PC-9 (cell line): ENCODE measurements at regions not wholly inside any gene's neighbourhood (a gene's known extent, or its start where the extent isn't known, plus 50 kb on each side); places are given as distances from the start of the nearest gene placed in this dataset.

Experiments used
- BruUV-seq: library from RNA; stranded (reverse); fragments of 400-500 nt; replicated peaks from 2 replicates; lab custom pipeline; 2021; lab: Mats Ljungman, UMichigan
- CTCF ChIA-PET: fragments of 300-600 bp; sonication (Branson Sonifier 250); formaldehyde crosslinking; loops from one replicate; lab custom pipeline; 2022; ENCODE audit warnings: antibody characterized with exemption; lab: Charles Lee
- POLR2A ChIA-PET: fragments of 300-600 bp; sonication (Branson Sonifier 250); formaldehyde crosslinking; loops from one replicate; lab custom pipeline; 2022; ENCODE audit warnings: antibody characterized with exemption; ENCODE audit not compliant: unreplicated experiment; lab: Charles Lee
- DNase-seq, 2 experiments: peaks; one replicate each; pipeline versions ENCODE4 v3.0.0 to v3.0.0-alpha.2; 2015 to 2022; ENCODE audit warnings: mixed read lengths in 1 of 2
- H2AFZ ChIP-seq: fragments of 200-600 bp; sonication (generic); 2 replicates; pipeline ENCODE4 v1.8.1; 2017; ENCODE audit warnings: antibody characterized with exemption
- H3F3A ChIP-seq: fragments of 200-600 bp; sonication (generic); 2 replicates; pipeline ENCODE4 v1.8.1; 2017; ENCODE audit warnings: antibody characterized with exemption, mild to moderate bottlenecking, low read depth; ENCODE audit not compliant: insufficient read depth
- H3K27ac ChIP-seq: fragments of 200-600 bp; sonication (generic); 2 replicates; pipeline ENCODE4 v1.6.1; 2016; ENCODE audit warnings: mixed run types
- H3K27me3 ChIP-seq: fragments of 200-600 bp; sonication (generic); 2 replicates; pipeline ENCODE4 v1.6.1; 2016; ENCODE audit warnings: low read depth, mixed run types; ENCODE audit not compliant: insufficient read depth
- H3K36me3 ChIP-seq: fragments of 200-600 bp; sonication (generic); 2 replicates; pipeline ENCODE4 v1.6.1; 2016; ENCODE audit warnings: low read depth, mixed run types
- H3K4me1 ChIP-seq: fragments of 200-600 bp; sonication (generic); replicated peaks from 2 replicates; pipeline ENCODE4 v1.6.1; 2016; ENCODE audit warnings: mixed run types; ENCODE audit not compliant: insufficient read depth
- H3K4me2 ChIP-seq: fragments of 200-600 bp; sonication (generic); 2 replicates; pipeline ENCODE4 v1.6.1; 2017; ENCODE audit warnings: mixed run types
- H3K4me3 ChIP-seq: fragments of 200-600 bp; sonication (generic); 2 replicates; pipeline ENCODE4 v1.6.1; 2016; ENCODE audit warnings: mixed run types
- H3K79me2 ChIP-seq: fragments of 200-600 bp; sonication (generic); 2 replicates; pipeline ENCODE4 v1.6.1; 2017; ENCODE audit warnings: low read depth, mixed run types
- H3K9me2 ChIP-seq: fragments of 200-600 bp; sonication (generic); 2 replicates; pipeline ENCODE4 v1.8.1; 2017; ENCODE audit warnings: mild to moderate bottlenecking; ENCODE audit not compliant: insufficient read depth
- H3K9me3 ChIP-seq: fragments of 200-600 bp; sonication (generic); 2 replicates; pipeline ENCODE4 v1.8.1; 2016; ENCODE audit warnings: low read depth; ENCODE audit not compliant: insufficient read depth
- H4K20me1 ChIP-seq: fragments of 200-600 bp; sonication (generic); 2 replicates; pipeline ENCODE4 v1.8.1; 2017; ENCODE audit not compliant: insufficient read depth
- EZH2 ChIP-seq: fragments of 200-600 bp; sonication (generic); IDR thresholded peaks from 2 replicates; pipeline ENCODE4 v1.8.0; 2017; ENCODE audit warnings: antibody characterized with exemption, low read depth
- intact Hi-C: fragments of 100-400 bp; cut with micrococcal nuclease; formaldehyde crosslinking; loops from one replicate; pipeline ENCODE4 v1.10.0; 2022; ENCODE audit not compliant: unreplicated experiment
- TF ChIP-seq, protein P1 (sequence below): fragments of 200-600 bp; sonication (generic); conservative IDR thresholded peaks from 2 replicates; pipeline ENCODE4 v1.6.1; 2017; ENCODE audit warnings: mixed run types, antibody characterized with exemption, mild to moderate bottlenecking, moderate library complexity

DNA sequence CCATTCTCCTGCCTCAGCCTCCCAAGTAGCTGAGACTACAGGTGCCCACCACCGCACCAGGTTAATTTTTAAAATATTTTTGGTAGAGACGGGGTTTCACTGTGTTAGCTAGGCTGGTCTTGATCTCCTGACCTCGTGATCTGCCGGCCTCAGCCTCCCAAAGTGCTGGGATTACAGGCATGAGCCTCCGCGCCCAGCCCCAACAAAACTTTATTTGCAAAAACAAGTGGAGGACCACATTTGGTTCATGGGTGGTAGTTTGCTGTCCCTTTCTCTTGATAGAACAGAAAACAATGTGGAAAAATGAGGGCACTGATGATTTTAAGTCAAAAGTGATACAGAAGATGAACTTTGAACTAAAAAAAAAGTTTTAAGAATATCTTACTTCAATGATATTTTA is 121.8 kb upstream of the SERPIND1 start:
- Histone ChIP-seq H3K27me3 (no peaks in the 10 kb centered on the region), H3K36me3 (no peaks in the 10 kb centered on the region), H3F3A (no peaks in the 10 kb centered on the region), H3K9me2 (no peaks in the 10 kb centered on the region), H4K20me1 (no peaks in the 10 kb centered on the region), H3K4me1 (no peaks in the 10 kb centered on the region), H3K4me3 (no peak overlapping the region), H2AFZ (no peak overlapping the region), H3K27ac (no peak overlapping the region), H3K79me2 (no peaks in the 10 kb centered on the region), H3K4me2 (no peak overlapping the region), H3K9me3 (no peaks in the 10 kb centered on the region)
- CTCF ChIA-PET, result no interaction called here
- DNase-seq, result no peak
- TF ChIP-seq EZH2, result no peak
- TF ChIP-seq, protein P1, sequence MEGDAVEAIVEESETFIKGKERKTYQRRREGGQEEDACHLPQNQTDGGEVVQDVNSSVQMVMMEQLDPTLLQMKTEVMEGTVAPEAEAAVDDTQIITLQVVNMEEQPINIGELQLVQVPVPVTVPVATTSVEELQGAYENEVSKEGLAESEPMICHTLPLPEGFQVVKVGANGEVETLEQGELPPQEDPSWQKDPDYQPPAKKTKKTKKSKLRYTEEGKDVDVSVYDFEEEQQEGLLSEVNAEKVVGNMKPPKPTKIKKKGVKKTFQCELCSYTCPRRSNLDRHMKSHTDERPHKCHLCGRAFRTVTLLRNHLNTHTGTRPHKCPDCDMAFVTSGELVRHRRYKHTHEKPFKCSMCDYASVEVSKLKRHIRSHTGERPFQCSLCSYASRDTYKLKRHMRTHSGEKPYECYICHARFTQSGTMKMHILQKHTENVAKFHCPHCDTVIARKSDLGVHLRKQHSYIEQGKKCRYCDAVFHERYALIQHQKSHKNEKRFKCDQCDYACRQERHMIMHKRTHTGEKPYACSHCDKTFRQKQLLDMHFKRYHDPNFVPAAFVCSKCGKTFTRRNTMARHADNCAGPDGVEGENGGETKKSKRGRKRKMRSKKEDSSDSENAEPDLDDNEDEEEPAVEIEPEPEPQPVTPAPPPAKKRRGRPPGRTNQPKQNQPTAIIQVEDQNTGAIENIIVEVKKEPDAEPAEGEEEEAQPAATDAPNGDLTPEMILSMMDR, result no peak
- intact Hi-C loops, result no loop called here
- POLR2A ChIA-PET, result no interaction called here
- BruUV-seq, result no TSS peak

DNA sequence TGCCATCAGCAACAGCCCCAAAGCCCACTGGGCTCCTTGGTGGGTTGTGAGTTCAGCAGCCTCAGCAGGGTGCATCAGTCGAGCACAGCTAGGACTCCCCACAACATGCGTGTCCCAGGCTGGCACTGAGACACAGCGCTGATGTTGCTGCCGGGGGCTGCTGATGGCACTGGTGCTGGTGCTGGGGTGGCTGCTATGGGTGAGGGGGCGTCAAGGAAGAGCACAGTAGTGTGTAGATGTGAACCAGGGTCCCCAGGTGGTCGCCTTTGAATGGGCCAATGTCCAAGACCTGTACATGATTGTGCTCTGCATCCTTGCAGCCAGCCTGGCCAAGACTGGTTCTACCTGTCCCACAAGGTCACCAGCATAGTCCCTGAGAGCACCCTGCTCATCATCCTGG is 121.3 kb upstream of the SERPIND1 start:
- no peaks in the 10 kb centered on the region for H3K27me3 ChIP-seq
- no peaks in the 10 kb centered on the region for H3K4me1 ChIP-seq
- H3F3A ChIP-seq, result no peaks in the 10 kb centered on the region
- CTCF ChIA-PET, result no interaction called here
- no peaks in the 10 kb centered on the region for H3K36me3 ChIP-seq
- no peaks in the 10 kb centered on the region for H3K79me2 ChIP-seq
- no peak for DNase-seq
- H4K20me1 ChIP-seq, result no peaks in the 10 kb centered on the region
- no peak overlapping the region for H3K27ac ChIP-seq
- BruUV-seq, result no TSS peak
- H3K4me2 ChIP-seq, result no peak overlapping the region
- no peak overlapping the region for H2AFZ ChIP-seq
- intact Hi-C loops, result no loop called here
- no peak overlapping the region for H3K4me3 ChIP-seq
- POLR2A ChIA-PET, result no interaction called here
- no peaks in the 10 kb centered on the region for H3K9me3 ChIP-seq
- no peak for TF ChIP-seq EZH2
- TF ChIP-seq, protein P1, result no peak
- H3K9me2 ChIP-seq, result no peaks in the 10 kb centered on the region

DNA sequence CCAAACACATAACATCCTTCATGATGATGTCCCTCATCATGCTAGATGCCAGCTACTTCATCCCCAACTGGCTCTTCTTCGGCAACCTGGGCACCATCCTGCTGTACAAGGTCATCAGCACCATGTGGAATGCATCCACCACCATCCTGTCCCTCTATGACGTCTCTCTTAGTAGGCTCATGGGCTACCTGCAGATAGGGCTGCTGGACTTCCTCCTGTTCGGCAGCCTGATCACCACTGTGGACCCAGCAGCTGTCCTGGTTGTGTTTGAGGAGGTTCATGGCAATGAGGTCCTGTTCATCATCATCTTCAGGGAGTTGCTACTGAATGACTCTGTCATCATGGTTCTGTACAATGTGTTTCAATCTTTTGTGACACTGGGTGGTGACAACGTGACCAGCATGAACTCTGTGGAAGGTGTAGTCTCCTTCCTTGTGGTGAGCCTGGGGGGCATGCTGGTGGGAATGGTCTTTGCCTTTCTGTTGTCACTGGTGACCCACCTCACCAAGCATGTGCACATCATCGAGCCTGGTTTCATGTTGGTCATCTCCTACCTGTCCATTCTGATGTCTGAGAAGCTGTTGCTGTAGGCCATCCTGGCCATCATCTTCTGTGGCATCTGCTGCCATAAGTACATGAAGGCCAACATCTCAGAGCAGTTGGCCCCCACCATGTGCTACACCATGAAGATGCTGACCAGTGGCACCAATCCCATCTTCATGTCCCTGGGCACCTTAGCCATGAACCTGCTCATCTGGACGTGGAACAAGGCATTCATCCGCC is 120.7 kb upstream of the SERPIND1 start:
- no TSS peak for BruUV-seq
- POLR2A ChIA-PET, result no interaction called here
- peaks cover 5% of the 10 kb centered on the region; the same call in 1 of the 2 replicates for H3K27me3 ChIP-seq

More for the DNA sequence above, 120.7 kb upstream of the SERPIND1 start:
- Histone ChIP-seq H3K36me3 (no peaks in the 10 kb centered on the region), H3K4me1 (no peaks in the 10 kb centered on the region), H3K4me2 (no peak overlapping the region), H3F3A (no peaks in the 10 kb centered on the region), H3K9me2 (no peaks in the 10 kb centered on the region), H3K4me3 (no peak overlapping the region), H4K20me1 (no peaks in the 10 kb centered on the region), H3K9me3 (no peaks in the 10 kb centered on the region), H3K79me2 (no peaks in the 10 kb centered on the region), H3K27ac (no peak overlapping the region), H2AFZ (no peak overlapping the region)
- no peak for DNase-seq
- TF ChIP-seq, protein P1, result no peak
- TF ChIP-seq EZH2, result no peak
- intact Hi-C loops, result no loop called here
- CTCF ChIA-PET, result no interaction called here
